WTC11 (cell line): ENCODE measurements at regions not wholly inside any gene's neighbourhood (a gene's known extent, or its start where the extent isn't known, plus 50 kb on each side); places are given as distances from the start of the nearest gene placed in this dataset.

Source experiments
- ATAC-seq: fragments of 200-7000 bp; cut with Tn5 transposase; 2 replicates; pipeline ENCODE4 v1.10.0; 2021; ENCODE audit warnings: mild to moderate bottlenecking, moderate library complexity
- CTCF ChIA-PET: fragments of 300-600 bp; sonication (Branson Sonifier 250); formaldehyde crosslinking; loops from one replicate; lab custom pipeline; 2021; ENCODE audit warnings: antibody characterized with exemption; lab: Charles Lee
- POLR2A ChIA-PET: fragments of 350-600 bp; sonication (Branson Sonifier 250); formaldehyde crosslinking; loops from one replicate; lab custom pipeline; 2021; ENCODE audit warnings: antibody characterized with exemption; lab: Charles Lee
- DNase-seq: peaks from one replicate; pipeline ENCODE4 v3.0.0; 2021; ENCODE audit warnings: low spot score
- H3K27ac Mint-ChIP-seq: 2 replicates; pipeline ENCODE4 v1.8.0; 2021; ENCODE audit warnings: mixed read lengths
- H3K27me3 Mint-ChIP-seq: 2 replicates; pipeline ENCODE4 v1.8.0; 2021; ENCODE audit warnings: low read depth, mild to moderate bottlenecking, moderate library complexity, mixed read lengths
- H3K36me3 Mint-ChIP-seq: 2 replicates; pipeline ENCODE4 v1.8.0; 2021; ENCODE audit warnings: mixed read lengths
- H3K4me1 Mint-ChIP-seq: 2 replicates; pipeline ENCODE4 v1.8.0; 2022; ENCODE audit warnings: mixed read lengths
- H3K4me3 Mint-ChIP-seq: 2 replicates; pipeline ENCODE4 v1.8.0; 2021; ENCODE audit warnings: mild to moderate bottlenecking, moderate library complexity, mixed read lengths
- H3K9me3 Mint-ChIP-seq: 2 replicates; pipeline ENCODE4 v1.8.0; 2021; ENCODE audit warnings: mixed read lengths
- ELF4 ChIP-seq: sonication (generic); formaldehyde crosslinking; IDR thresholded peaks from 2 replicates; pipeline ENCODE4 v1.8.1; 2022; ENCODE audit warnings: low read depth, mild to moderate bottlenecking, moderate library complexity, missing genetic modification reagents
- ESRRA ChIP-seq: sonication (generic); formaldehyde crosslinking; IDR thresholded peaks from 2 replicates; pipeline ENCODE4 v1.8.1; 2022; ENCODE audit warnings: mild to moderate bottlenecking, missing genetic modification reagents, borderline replicate concordance
- HMGA2 ChIP-seq: fragments of 250-450 bp; sonication (Bioruptor Pico); IDR thresholded peaks from 2 replicates; pipeline ENCODE4 v1.4.0; 2021; ENCODE audit warnings: mild to moderate bottlenecking, moderate library complexity
- KAT7 ChIP-seq: sonication (generic); formaldehyde crosslinking; IDR thresholded peaks from 2 replicates; pipeline ENCODE4 v1.8.1; 2023; ENCODE audit warnings: missing genetic modification reagents, mild to moderate bottlenecking, borderline replicate concordance
- MYBL2 ChIP-seq: sonication (generic); formaldehyde crosslinking; IDR thresholded peaks from 2 replicates; pipeline ENCODE4 v1.8.1; 2023; ENCODE audit warnings: mild to moderate bottlenecking, moderate library complexity, missing genetic modification reagents
- NR2C2 ChIP-seq: sonication (generic); formaldehyde crosslinking; IDR thresholded peaks from 2 replicates; pipeline ENCODE4 v1.8.0; 2022; ENCODE audit warnings: mild to moderate bottlenecking, missing genetic modification reagents
- OVOL2 ChIP-seq: fragments of 250-450 bp; sonication (Bioruptor Pico); IDR thresholded peaks from 2 replicates; pipeline ENCODE4 v1.9.0; 2021; ENCODE audit warnings: mild to moderate bottlenecking, borderline replicate concordance
- RELA ChIP-seq: sonication (generic); formaldehyde crosslinking; IDR thresholded peaks from 2 replicates; pipeline ENCODE4 v1.8.1; 2022; ENCODE audit warnings: missing genetic modification reagents, mild to moderate bottlenecking, borderline replicate concordance
- RORB ChIP-seq: fragments of 250-450 bp; sonication (Bioruptor Pico); IDR thresholded peaks from 2 replicates; pipeline ENCODE4 v1.9.0; 2021; ENCODE audit warnings: mild to moderate bottlenecking
- TEAD4 ChIP-seq: sonication (generic); formaldehyde crosslinking; IDR thresholded peaks from 2 replicates; pipeline ENCODE4 v1.8.0; 2022; ENCODE audit warnings: mild to moderate bottlenecking, missing genetic modification reagents
- TP53 ChIP-seq: sonication (generic); formaldehyde crosslinking; IDR thresholded peaks from 2 replicates; pipeline ENCODE4 v1.8.1; 2023; ENCODE audit warnings: mild to moderate bottlenecking, missing genetic modification reagents
- ZNF219 ChIP-seq: sonication (generic); formaldehyde crosslinking; IDR thresholded peaks from 2 replicates; pipeline ENCODE4 v1.8.0; 2023; ENCODE audit warnings: missing genetic modification reagents, mild to moderate bottlenecking, borderline replicate concordance
- ZNF263 ChIP-seq: sonication (generic); formaldehyde crosslinking; IDR thresholded peaks from 2 replicates; pipeline ENCODE4 v1.8.1; 2022; ENCODE audit warnings: low read depth, mild to moderate bottlenecking, moderate library complexity, missing genetic modification reagents
- TF ChIP-seq, protein P1 (sequence below): sonication (generic); formaldehyde crosslinking; IDR thresholded peaks from 2 replicates; pipeline ENCODE4 v1.8.1; 2023; ENCODE audit warnings: mild to moderate bottlenecking, missing genetic modification reagents, moderate library complexity
- TF ChIP-seq, protein P2 (sequence below): fragments of 250-450 bp; sonication (Bioruptor Pico); conservative IDR thresholded peaks from 2 replicates; pipeline ENCODE4 v1.9.0; 2021; ENCODE audit warnings: mild to moderate bottlenecking
- TF ChIP-seq, protein P3 (sequence below): sonication (generic); formaldehyde crosslinking; IDR thresholded peaks from 2 replicates; pipeline ENCODE4 v1.8.1; 2022; ENCODE audit warnings: low read depth, missing genetic modification reagents, borderline replicate concordance
- TF ChIP-seq, protein P4 (sequence below): fragments of 250-450 bp; sonication (Bioruptor Pico); IDR thresholded peaks from 2 replicates; pipeline ENCODE4 v1.9.0; 2021; ENCODE audit warnings: mild to moderate bottlenecking, borderline replicate concordance
- TF ChIP-seq, protein P5 (sequence below): sonication (generic); formaldehyde crosslinking; IDR thresholded peaks from 2 replicates; pipeline ENCODE4 v1.8.0; 2023; ENCODE audit warnings: missing genetic modification reagents, mild to moderate bottlenecking, borderline replicate concordance
- TF ChIP-seq, protein P6 (sequence below): sonication (generic); formaldehyde crosslinking; IDR thresholded peaks from 2 replicates; pipeline ENCODE4 v1.8.1; 2023; ENCODE audit warnings: mild to moderate bottlenecking, moderate library complexity, missing genetic modification reagents

DNA sequence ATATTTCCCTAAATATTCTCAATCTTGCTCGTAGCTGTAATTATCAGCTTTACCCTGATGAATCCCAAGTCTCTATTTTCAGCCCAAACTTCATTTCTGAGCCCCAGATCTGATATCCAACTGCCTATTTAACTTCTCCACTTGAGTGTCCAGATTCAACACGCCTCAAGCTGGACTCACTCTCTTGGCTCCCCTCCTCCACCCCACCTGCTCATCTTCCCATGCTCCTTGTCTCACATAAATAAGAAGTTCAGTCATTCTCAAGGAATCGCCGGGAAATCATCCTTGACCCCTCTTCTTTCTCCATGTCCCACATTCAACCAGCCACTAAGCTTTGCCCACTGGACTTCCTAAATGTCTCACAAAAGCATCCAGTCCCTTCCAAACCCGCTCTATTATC, 89.9 kb upstream of the STMND1 start (continued):
- TF ChIP-seq, protein P1, sequence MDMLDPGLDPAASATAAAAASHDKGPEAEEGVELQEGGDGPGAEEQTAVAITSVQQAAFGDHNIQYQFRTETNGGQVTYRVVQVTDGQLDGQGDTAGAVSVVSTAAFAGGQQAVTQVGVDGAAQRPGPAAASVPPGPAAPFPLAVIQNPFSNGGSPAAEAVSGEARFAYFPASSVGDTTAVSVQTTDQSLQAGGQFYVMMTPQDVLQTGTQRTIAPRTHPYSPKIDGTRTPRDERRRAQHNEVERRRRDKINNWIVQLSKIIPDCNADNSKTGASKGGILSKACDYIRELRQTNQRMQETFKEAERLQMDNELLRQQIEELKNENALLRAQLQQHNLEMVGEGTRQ = no peak
- TF ChIP-seq ZNF263 (CRISPR knock-in tag) = no peak
- no peak for TF ChIP-seq KAT7 (CRISPR knock-in tag)
- TF ChIP-seq RELA (CRISPR knock-in tag) = no peak
- TF ChIP-seq, protein P2, sequence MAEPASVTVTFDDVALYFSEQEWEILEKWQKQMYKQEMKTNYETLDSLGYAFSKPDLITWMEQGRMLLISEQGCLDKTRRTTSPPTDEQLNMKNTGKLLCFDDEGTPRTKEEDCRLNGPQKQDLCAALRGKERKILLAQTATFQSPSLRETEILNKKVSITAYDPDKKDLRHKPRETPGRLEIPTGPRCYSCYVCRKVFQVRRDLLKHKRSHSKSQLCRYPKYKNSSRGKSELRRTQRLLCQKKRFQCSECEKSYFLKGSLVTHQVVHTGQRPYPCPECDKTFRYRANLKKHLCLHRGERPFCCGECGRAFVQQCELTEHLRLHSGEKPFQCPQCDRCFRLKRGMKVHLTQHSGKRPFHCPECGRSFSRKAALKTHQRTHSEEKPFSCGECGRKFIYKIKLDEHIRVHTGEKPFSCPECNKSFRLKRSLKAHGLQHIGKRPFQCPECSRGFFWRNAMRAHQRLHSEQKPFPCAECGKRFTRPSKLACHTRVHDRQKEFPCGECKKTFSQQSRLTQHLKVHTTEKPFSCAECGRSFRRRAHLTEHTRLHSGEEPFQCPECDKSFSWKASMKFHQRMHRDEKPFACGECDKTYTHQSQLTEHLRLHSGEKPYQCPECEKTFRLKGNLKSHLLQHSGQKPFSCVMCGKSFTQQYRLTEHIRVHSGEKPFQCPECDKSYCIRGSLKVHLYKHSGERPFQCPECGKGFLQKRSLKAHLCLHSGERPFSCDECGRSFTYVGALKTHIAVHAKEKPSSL (CRISPR knock-in tag) = no peak
- no peak for TF ChIP-seq ESRRA (CRISPR knock-in tag)
- no peak for TF ChIP-seq NR2C2

DNA sequence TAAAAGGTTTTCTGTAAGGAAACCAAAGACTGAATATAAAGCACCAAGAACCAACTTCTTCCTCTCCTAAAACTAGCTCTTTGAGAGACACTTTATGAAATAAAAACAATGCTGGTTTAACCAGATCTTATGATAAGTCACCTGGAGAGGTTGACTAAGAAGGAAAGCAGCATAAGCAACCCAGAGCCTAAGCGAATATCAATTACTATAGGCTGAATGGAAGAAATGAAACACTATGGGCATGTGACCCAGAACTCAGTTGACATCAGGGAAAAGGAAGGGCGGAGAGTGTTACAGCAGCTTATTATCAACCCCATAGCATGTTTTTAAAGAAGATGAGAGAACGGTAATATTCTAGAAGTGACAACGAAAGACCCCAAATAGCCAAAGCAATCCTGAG, 94.1 kb upstream of the STMND1 start:
- Mint-ChIP-seq H3K36me3 (peaks cover 4% of the 10 kb centered on the region; the same call in 1 of the 2 replicates), H3K27ac (no peak overlapping the region), H3K4me1 (no peaks in the 10 kb centered on the region), H3K27me3 (peaks cover 2% of the 10 kb centered on the region; the same call in 1 of the 2 replicates), H3K9me3 (peaks cover 28% of the 10 kb centered on the region), H3K4me3 (no peak overlapping the region)
- ChIA-PET CTCF (no interaction called here), POLR2A (no interaction called here)
- ATAC-seq = no peak
- DNase-seq = no peak
- TF ChIP-seq, protein P3, sequence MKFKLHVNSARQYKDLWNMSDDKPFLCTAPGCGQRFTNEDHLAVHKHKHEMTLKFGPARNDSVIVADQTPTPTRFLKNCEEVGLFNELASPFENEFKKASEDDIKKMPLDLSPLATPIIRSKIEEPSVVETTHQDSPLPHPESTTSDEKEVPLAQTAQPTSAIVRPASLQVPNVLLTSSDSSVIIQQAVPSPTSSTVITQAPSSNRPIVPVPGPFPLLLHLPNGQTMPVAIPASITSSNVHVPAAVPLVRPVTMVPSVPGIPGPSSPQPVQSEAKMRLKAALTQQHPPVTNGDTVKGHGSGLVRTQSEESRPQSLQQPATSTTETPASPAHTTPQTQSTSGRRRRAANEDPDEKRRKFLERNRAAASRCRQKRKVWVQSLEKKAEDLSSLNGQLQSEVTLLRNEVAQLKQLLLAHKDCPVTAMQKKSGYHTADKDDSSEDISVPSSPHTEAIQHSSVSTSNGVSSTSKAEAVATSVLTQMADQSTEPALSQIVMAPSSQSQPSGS = no peak
- TF ChIP-seq MYBL2 (CRISPR knock-in tag) (no peak), ELF4 (CRISPR knock-in tag) (no peak), TEAD4 (CRISPR knock-in tag) (no peak), ESRRA (CRISPR knock-in tag) (no peak), TP53 (CRISPR knock-in tag) (no peak), HMGA2 (CRISPR knock-in tag) (no peak), RORB (CRISPR knock-in tag) (no peak), OVOL2 (CRISPR knock-in tag) (no peak), ZNF219 (CRISPR knock-in tag) (no peak)
- TF ChIP-seq, protein P4, sequence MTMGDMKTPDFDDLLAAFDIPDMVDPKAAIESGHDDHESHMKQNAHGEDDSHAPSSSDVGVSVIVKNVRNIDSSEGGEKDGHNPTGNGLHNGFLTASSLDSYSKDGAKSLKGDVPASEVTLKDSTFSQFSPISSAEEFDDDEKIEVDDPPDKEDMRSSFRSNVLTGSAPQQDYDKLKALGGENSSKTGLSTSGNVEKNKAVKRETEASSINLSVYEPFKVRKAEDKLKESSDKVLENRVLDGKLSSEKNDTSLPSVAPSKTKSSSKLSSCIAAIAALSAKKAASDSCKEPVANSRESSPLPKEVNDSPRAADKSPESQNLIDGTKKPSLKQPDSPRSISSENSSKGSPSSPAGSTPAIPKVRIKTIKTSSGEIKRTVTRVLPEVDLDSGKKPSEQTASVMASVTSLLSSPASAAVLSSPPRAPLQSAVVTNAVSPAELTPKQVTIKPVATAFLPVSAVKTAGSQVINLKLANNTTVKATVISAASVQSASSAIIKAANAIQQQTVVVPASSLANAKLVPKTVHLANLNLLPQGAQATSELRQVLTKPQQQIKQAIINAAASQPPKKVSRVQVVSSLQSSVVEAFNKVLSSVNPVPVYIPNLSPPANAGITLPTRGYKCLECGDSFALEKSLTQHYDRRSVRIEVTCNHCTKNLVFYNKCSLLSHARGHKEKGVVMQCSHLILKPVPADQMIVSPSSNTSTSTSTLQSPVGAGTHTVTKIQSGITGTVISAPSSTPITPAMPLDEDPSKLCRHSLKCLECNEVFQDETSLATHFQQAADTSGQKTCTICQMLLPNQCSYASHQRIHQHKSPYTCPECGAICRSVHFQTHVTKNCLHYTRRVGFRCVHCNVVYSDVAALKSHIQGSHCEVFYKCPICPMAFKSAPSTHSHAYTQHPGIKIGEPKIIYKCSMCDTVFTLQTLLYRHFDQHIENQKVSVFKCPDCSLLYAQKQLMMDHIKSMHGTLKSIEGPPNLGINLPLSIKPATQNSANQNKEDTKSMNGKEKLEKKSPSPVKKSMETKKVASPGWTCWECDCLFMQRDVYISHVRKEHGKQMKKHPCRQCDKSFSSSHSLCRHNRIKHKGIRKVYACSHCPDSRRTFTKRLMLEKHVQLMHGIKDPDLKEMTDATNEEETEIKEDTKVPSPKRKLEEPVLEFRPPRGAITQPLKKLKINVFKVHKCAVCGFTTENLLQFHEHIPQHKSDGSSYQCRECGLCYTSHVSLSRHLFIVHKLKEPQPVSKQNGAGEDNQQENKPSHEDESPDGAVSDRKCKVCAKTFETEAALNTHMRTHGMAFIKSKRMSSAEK (CRISPR knock-in tag) = no peak
- TF ChIP-seq, protein P1 = no peak
- TF ChIP-seq, protein P5, sequence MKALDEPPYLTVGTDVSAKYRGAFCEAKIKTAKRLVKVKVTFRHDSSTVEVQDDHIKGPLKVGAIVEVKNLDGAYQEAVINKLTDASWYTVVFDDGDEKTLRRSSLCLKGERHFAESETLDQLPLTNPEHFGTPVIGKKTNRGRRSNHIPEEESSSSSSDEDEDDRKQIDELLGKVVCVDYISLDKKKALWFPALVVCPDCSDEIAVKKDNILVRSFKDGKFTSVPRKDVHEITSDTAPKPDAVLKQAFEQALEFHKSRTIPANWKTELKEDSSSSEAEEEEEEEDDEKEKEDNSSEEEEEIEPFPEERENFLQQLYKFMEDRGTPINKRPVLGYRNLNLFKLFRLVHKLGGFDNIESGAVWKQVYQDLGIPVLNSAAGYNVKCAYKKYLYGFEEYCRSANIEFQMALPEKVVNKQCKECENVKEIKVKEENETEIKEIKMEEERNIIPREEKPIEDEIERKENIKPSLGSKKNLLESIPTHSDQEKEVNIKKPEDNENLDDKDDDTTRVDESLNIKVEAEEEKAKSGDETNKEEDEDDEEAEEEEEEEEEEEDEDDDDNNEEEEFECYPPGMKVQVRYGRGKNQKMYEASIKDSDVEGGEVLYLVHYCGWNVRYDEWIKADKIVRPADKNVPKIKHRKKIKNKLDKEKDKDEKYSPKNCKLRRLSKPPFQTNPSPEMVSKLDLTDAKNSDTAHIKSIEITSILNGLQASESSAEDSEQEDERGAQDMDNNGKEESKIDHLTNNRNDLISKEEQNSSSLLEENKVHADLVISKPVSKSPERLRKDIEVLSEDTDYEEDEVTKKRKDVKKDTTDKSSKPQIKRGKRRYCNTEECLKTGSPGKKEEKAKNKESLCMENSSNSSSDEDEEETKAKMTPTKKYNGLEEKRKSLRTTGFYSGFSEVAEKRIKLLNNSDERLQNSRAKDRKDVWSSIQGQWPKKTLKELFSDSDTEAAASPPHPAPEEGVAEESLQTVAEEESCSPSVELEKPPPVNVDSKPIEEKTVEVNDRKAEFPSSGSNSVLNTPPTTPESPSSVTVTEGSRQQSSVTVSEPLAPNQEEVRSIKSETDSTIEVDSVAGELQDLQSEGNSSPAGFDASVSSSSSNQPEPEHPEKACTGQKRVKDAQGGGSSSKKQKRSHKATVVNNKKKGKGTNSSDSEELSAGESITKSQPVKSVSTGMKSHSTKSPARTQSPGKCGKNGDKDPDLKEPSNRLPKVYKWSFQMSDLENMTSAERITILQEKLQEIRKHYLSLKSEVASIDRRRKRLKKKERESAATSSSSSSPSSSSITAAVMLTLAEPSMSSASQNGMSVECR (CRISPR knock-in tag) = no peak
- TF ChIP-seq, protein P6, sequence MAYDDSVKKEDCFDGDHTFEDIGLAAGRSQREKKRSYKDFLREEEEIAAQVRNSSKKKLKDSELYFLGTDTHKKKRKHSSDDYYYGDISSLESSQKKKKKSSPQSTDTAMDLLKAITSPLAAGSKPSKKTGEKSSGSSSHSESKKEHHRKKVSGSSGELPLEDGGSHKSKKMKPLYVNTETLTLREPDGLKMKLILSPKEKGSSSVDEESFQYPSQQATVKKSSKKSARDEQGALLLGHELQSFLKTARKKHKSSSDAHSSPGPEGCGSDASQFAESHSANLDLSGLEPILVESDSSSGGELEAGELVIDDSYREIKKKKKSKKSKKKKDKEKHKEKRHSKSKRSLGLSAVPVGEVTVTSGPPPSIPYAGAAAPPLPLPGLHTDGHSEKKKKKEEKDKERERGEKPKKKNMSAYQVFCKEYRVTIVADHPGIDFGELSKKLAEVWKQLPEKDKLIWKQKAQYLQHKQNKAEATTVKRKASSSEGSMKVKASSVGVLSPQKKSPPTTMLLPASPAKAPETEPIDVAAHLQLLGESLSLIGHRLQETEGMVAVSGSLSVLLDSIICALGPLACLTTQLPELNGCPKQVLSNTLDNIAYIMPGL (CRISPR knock-in tag) = no peak
